ENCODE measurements at regions not wholly inside any gene's neighbourhood (a gene's known extent, or its start where the extent isn't known, plus 50 kb on each side); places are given as distances from the start of the nearest gene placed in this dataset.

DNA sequence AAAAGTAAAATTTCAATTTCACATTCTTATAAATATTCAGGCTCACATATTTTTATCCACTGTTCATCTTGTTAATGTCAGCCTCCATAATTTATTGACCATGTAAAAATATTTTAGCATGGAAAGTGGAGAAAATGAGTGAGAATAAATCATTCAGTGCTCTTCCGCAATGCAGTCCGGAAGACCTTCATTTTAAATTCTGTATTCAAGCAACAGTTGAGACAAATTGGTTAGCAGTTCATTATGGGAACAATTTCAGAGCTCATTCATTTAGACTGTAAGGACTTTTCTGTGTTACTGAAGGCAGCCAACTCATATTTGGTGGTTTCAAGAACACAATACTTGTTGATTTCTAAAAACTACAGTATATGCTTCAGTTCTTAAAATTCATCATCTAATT, 97.8 kb downstream of the TYW3 start:
- H3K4me2 ChIP-seq (ENCODE audit: low read depth, low read length): no peak overlapping the region
- H2BK5ac ChIP-seq (ENCODE audit: low read depth, low read length, poor library complexity, severe bottlenecking): no peak overlapping the region
- POLR2A ChIA-PET (ENCODE audit: unreplicated experiment): no interaction called here
- no CpG with 5 or more reads among the region's 2 CpGs for WGBS, 2 experiments (ENCODE audit: extremely low coverage in 2 of 2, insufficient read length in 1 of 2)
- H3K14ac ChIP-seq (replicated peaks; ENCODE audit: low read depth, low read length): no peak overlapping the region
- H3K4me3 ChIP-seq (ENCODE audit: insufficient read depth, low read depth, low read length): no peak overlapping the region
- in situ Hi-C loops (cut with MboI; ENCODE audit: low sequenced_read_pairs) (no loop called here), dilution Hi-C loops (cut with HindIII; ENCODE audit: low sequenced_read_pairs, unreplicated experiment) (no loop called here), intact Hi-C loops (cut with micrococcal nuclease) (no loop called here)
- H3K27ac ChIP-seq (ENCODE audit: insufficient read depth, low read length): no peak overlapping the region
- TF ChIP-seq, protein P1, sequence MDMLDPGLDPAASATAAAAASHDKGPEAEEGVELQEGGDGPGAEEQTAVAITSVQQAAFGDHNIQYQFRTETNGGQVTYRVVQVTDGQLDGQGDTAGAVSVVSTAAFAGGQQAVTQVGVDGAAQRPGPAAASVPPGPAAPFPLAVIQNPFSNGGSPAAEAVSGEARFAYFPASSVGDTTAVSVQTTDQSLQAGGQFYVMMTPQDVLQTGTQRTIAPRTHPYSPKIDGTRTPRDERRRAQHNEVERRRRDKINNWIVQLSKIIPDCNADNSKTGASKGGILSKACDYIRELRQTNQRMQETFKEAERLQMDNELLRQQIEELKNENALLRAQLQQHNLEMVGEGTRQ (IDR thresholded peaks at IDR 0.05; ENCODE audit: low read depth, low read length): no peak
- TF ChIP-seq MAZ (IDR thresholded peaks at IDR 0.05; ENCODE audit: borderline replicate concordance, low read depth, low read length) (no peak), RFX5 (IDR thresholded peaks at IDR 0.05; ENCODE audit: low read depth, low read length) (no peak), MXI1 (IDR thresholded peaks at IDR 0.05; ENCODE audit: borderline replicate concordance, low read depth, low read length) (no peak), MAFK (IDR thresholded peaks at IDR 0.05; ENCODE audit: low read depth, low read length) (no peak), CEBPB (IDR thresholded peaks at IDR 0.05; ENCODE audit: low read depth, low read length) (no peak), RAD21 (IDR thresholded peaks at IDR 0.05; ENCODE audit: low read length) (no peak), SMC3 (IDR thresholded peaks at IDR 0.05; ENCODE audit: low read depth, low read length) (no peak), RCOR1 (IDR thresholded peaks at IDR 0.05; ENCODE audit: insufficient replicate concordance, low read length) (no peak), BHLHE40 (IDR thresholded peaks at IDR 0.05; ENCODE audit: low read depth, low read length) (no peak), POLR2A (IDR thresholded peaks at IDR 0.05; ENCODE audit: low read depth, low read length) (no peak), FOS (IDR thresholded peaks at IDR 0.05; ENCODE audit: low read depth, low read length) (no peak), CHD1 (IDR thresholded peaks at IDR 0.05; ENCODE audit: low read depth, low read length) (no peak), NFE2L2 (IDR thresholded peaks at IDR 0.05; ENCODE audit: low read depth, low read length) (no peak)
- TF ChIP-seq, protein P2, sequence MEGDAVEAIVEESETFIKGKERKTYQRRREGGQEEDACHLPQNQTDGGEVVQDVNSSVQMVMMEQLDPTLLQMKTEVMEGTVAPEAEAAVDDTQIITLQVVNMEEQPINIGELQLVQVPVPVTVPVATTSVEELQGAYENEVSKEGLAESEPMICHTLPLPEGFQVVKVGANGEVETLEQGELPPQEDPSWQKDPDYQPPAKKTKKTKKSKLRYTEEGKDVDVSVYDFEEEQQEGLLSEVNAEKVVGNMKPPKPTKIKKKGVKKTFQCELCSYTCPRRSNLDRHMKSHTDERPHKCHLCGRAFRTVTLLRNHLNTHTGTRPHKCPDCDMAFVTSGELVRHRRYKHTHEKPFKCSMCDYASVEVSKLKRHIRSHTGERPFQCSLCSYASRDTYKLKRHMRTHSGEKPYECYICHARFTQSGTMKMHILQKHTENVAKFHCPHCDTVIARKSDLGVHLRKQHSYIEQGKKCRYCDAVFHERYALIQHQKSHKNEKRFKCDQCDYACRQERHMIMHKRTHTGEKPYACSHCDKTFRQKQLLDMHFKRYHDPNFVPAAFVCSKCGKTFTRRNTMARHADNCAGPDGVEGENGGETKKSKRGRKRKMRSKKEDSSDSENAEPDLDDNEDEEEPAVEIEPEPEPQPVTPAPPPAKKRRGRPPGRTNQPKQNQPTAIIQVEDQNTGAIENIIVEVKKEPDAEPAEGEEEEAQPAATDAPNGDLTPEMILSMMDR (conservative IDR thresholded peaks at IDR 0.05; ENCODE audit: low read depth, low read length): no peak
- TF ChIP-seq, protein P3, sequence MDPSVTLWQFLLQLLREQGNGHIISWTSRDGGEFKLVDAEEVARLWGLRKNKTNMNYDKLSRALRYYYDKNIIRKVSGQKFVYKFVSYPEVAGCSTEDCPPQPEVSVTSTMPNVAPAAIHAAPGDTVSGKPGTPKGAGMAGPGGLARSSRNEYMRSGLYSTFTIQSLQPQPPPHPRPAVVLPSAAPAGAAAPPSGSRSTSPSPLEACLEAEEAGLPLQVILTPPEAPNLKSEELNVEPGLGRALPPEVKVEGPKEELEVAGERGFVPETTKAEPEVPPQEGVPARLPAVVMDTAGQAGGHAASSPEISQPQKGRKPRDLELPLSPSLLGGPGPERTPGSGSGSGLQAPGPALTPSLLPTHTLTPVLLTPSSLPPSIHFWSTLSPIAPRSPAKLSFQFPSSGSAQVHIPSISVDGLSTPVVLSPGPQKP (IDR thresholded peaks at IDR 0.05; ENCODE audit: borderline replicate concordance, low read depth, low read length): no peak
- no peak overlapping the region for H3K9ac ChIP-seq (ENCODE audit: low read depth, low read length)
- BruUV-seq (replicated peaks): no TSS peak
- no peaks in the 10 kb centered on the region; the same call in 1 of the 2 replicates for H3K4me1 ChIP-seq (ENCODE audit: control insufficient read depth, insufficient read depth, low read length)
- H2BK15ac ChIP-seq (ENCODE audit: low read depth, low read length): no peak overlapping the region
- no peak overlapping the region for H2AFZ ChIP-seq (replicated peaks; ENCODE audit: low read length, poor library complexity)
- no peak for DNase-seq
- H4K8ac ChIP-seq (ENCODE audit: low read depth in 2 of 2, low read length in 2 of 2): no peak overlapping the region
- no peaks in the 10 kb centered on the region for H3K9me3 ChIP-seq (ENCODE audit: control insufficient read depth, insufficient read depth, low read length)
- no peak overlapping the region for H2BK120ac ChIP-seq (ENCODE audit: low read depth, low read length)
- H3K4ac ChIP-seq (ENCODE audit: low read depth, low read length): no peak overlapping the region
- peaks cover 3% of the 10 kb centered on the region; the same call in 1 of the 2 replicates for H3K9me1 ChIP-seq (ENCODE audit: insufficient read depth, low read length)
- H3K18ac ChIP-seq (ENCODE audit: low read depth, low read length): no peak overlapping the region
- no peak overlapping the region for H3K56ac ChIP-seq (ENCODE audit: extremely low read depth, insufficient read depth, low read length)
- H3K36me3 ChIP-seq (ENCODE audit: control insufficient read depth, insufficient read depth, low read length): no peaks in the 10 kb centered on the region
- no peaks in the 10 kb centered on the region for H4K20me1 ChIP-seq (ENCODE audit: insufficient read depth, low read length)
- no peak for ATAC-seq (ENCODE audit: low read depth)
- no peak overlapping the region for H2AK9ac ChIP-seq (replicated peaks; ENCODE audit: low read depth, low read length, poor library complexity)
- no peak overlapping the region for H4K5ac ChIP-seq (ENCODE audit: low read depth, low read length)
- H3K23ac ChIP-seq (ENCODE audit: low read depth, low read length): no peak overlapping the region
- no peak overlapping the region for H2BK20ac ChIP-seq (ENCODE audit: low read depth, low read length)
- H3K79me1 ChIP-seq (ENCODE audit: low read depth in 1 of 2, low read length in 2 of 2): no peaks in the 10 kb centered on the region
- H2AK5ac ChIP-seq (ENCODE audit: low read depth, low read length): no peak overlapping the region
- no peak overlapping the region for H4K91ac ChIP-seq (ENCODE audit: insufficient read depth, low read depth, low read length)
- CTCF ChIA-PET: no interaction called here
- no peaks in the 10 kb centered on the region for H3K27me3 ChIP-seq (ENCODE audit: control insufficient read depth, insufficient read depth, low read length)
